Suppressor macrophage treated with lipopolysaccharide for 1 hour (primary cell): ENCODE measurements at regions not wholly inside any gene's neighbourhood (a gene's known extent, or its start where the extent isn't known, plus 50 kb on each side); places are given as distances from the start of the nearest gene placed in this dataset.
"Not testable (repeated sequence)": the region's sequence is repeated elsewhere in the genome, so short reads cannot be mapped to it uniquely, and the experiment has no call there.

Source experiments
- DNase-seq, 3 donors: peaks; one replicate each; pipeline ENCODE4 v3.0.0-alpha.2; 2020 to 2022

- DNase-seq = no peak
These were observed 1149.3 kb downstream of the NSUN3 start for GRCh38 chr3:95212117-95212516.

- DNase-seq = no peak
These were observed 1152.6 kb downstream of the NSUN3 start for GRCh38 chr3:95215437-95215957.

GRCh38 chr3:95217661-95218060 lies 1154.8 kb downstream of the NSUN3 start:
- no peak for DNase-seq

- DNase-seq = no peak
These were observed 1155.6 kb downstream of the NSUN3 start for GRCh38 chr3:95218484-95218883.

GRCh38 chr3:95226437-95226836 lies 1163.6 kb downstream of the NSUN3 start:
- no peak for DNase-seq

- DNase-seq = no peak
These were observed 1164.2 kb downstream of the NSUN3 start for GRCh38 chr3:95227092-95227491.

- DNase-seq = no peak
These were observed 1165.6 kb downstream of the NSUN3 start for GRCh38 chr3:95228416-95228815.

- no peak for DNase-seq
These were observed 1173.1 kb downstream of the NSUN3 start for GRCh38 chr3:95235916-95236315.

- no peak for DNase-seq
These were observed 1174.9 kb downstream of the NSUN3 start for GRCh38 chr3:95237783-95238182.

- no peak for DNase-seq
These were observed 1177.5 kb downstream of the NSUN3 start for GRCh38 chr3:95240395-95240794.

GRCh38 chr3:95241256-95241655 lies 1178.4 kb downstream of the NSUN3 start:
- not testable (repeated sequence) for DNase-seq

GRCh38 chr3:95246413-95246812 lies 1183.6 kb downstream of the NSUN3 start:
- no peak for DNase-seq

GRCh38 chr3:95254061-95254460 lies 1191.2 kb downstream of the NSUN3 start:
- no peak for DNase-seq

GRCh38 chr3:95254758-95255157 lies 1191.9 kb downstream of the NSUN3 start:
- DNase-seq = no peak

GRCh38 chr3:95265129-95265528 lies 1202.3 kb downstream of the NSUN3 start:
- DNase-seq = no peak

GRCh38 chr3:95271395-95271794 lies 1208.5 kb downstream of the NSUN3 start:
- no peak for DNase-seq

- DNase-seq = no peak
These were observed 1209.3 kb downstream of the NSUN3 start for GRCh38 chr3:95272166-95272565.

GRCh38 chr3:95272781-95273180 lies 1209.9 kb downstream of the NSUN3 start:
- no peak for DNase-seq

GRCh38 chr3:95277613-95278012 lies 1214.8 kb downstream of the NSUN3 start:
- peak in 1 of 3 donors; percentile 8 for DNase-seq

GRCh38 chr3:95280711-95281352 lies 1218.0 kb downstream of the NSUN3 start:
- no peak for DNase-seq

- DNase-seq = no peak
These were observed 1226.4 kb downstream of the NSUN3 start for GRCh38 chr3:95289295-95289694.

GRCh38 chr3:95297581-95297980 lies 1234.7 kb downstream of the NSUN3 start:
- DNase-seq = no peak

- no peak for DNase-seq
These were observed 1239.2 kb downstream of the NSUN3 start for GRCh38 chr3:95302044-95302443.

- no peak for DNase-seq
These were observed 1247.7 kb downstream of the NSUN3 start for GRCh38 chr3:95310560-95310959.

- no peak for DNase-seq
These were observed 1248.4 kb downstream of the NSUN3 start for GRCh38 chr3:95311272-95311671.
